ENCODE measurements at regions not wholly inside any gene's neighbourhood (a gene's known extent, or its start where the extent isn't known, plus 50 kb on each side); places are given as distances from the start of the nearest gene placed in this dataset.

GRCh38 chr16:59591480-59591879, 857.4 kb upstream of the GOT2 start:
- TF ChIP-seq CTCF (conservative IDR thresholded peaks at IDR 0.05 in 1 of 2, IDR thresholded peaks at IDR 0.05 in 1 of 2; ENCODE audit: extremely low read depth in 1 of 2, insufficient read depth in 1 of 2, low read depth in 1 of 2, low read length in 2 of 2) (no peak), EZH2 (IDR thresholded peaks at IDR 0.05; ENCODE audit: borderline replicate concordance, low read length) (no peak)
